ENCODE measurements at regions not wholly inside any gene's neighbourhood (a gene's known extent, or its start where the extent isn't known, plus 50 kb on each side); places are given as distances from the start of the nearest gene placed in this dataset.

DNA sequence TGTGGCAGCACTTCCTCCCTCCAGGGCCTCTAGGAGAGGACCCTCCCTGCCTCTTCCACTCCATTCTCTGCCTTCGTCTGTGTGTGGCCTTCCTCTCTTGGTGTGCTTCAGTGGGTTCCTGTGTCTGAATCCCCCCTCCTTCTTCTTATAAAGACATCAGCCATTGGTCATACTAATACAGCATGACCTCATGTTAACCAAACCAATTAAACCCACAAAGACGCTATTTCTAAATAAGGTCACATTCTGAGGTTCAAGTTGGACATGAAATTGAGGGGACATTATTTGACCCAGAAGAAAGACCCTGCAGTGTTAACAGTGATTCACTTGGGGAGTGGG is 398.6 kb downstream of the SHANK2 start:
- WGBS, 2 donors = 70 to 76% methylated on average over 2 of the region's 2 CpGs
- peak overlapping the region in 2 of 3 donors; percentile 37 to 72 for H3K27ac ChIP-seq
- H3K4me3 ChIP-seq (replicated peaks in 1 of 3) = no peak overlapping the region
- DNase-seq = no peak
- intact Hi-C loops (cut with DNase I) = no loop called here
- no peaks in the 10 kb centered on the region for H3K36me3 ChIP-seq
- H3K4me1 ChIP-seq = peaks cover 46 to 58% of the 10 kb centered on the region in 2 donors
- TF ChIP-seq, protein P1, sequence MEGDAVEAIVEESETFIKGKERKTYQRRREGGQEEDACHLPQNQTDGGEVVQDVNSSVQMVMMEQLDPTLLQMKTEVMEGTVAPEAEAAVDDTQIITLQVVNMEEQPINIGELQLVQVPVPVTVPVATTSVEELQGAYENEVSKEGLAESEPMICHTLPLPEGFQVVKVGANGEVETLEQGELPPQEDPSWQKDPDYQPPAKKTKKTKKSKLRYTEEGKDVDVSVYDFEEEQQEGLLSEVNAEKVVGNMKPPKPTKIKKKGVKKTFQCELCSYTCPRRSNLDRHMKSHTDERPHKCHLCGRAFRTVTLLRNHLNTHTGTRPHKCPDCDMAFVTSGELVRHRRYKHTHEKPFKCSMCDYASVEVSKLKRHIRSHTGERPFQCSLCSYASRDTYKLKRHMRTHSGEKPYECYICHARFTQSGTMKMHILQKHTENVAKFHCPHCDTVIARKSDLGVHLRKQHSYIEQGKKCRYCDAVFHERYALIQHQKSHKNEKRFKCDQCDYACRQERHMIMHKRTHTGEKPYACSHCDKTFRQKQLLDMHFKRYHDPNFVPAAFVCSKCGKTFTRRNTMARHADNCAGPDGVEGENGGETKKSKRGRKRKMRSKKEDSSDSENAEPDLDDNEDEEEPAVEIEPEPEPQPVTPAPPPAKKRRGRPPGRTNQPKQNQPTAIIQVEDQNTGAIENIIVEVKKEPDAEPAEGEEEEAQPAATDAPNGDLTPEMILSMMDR (IDR thresholded peaks at IDR 0.05) = no peak
- no peak for TF ChIP-seq POLR2A (IDR thresholded peaks at IDR 0.05)
- H3K27me3 ChIP-seq = no peaks in the 10 kb centered on the region
- no peaks in the 10 kb centered on the region for H3K9me3 ChIP-seq

DNA sequence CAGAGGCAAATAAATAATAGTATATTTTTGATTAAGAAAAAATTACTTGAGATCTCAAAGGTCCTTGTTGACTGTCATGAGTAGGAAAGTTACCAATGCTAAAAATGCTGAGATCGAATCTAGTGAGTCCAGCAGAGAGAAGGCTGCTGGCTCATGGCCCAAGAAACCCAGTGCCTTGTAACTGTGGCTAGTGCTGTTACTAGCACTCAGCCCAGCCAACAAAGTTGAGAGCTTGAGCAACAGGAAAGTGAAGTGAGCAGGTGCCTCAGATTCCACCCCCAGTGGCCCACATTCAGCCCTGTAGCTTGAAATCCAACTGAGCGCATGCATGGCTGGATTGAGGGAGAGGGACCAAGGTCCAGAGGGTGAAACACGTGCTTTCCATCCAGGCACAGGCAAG is 398.2 kb downstream of the SHANK2 start:
- TF ChIP-seq POLR2A (IDR thresholded peaks at IDR 0.05) = no peak
- TF ChIP-seq, protein P1 (IDR thresholded peaks at IDR 0.05) = no peak
- 34 to 49% methylated on average over 2 to 3 of the region's 3 CpGs for WGBS, 2 donors

GRCh38 chr11:70854901-70855556 is 397.3 kb downstream of the SHANK2 start:
- Histone ChIP-seq H3K27ac (peak overlapping the region; percentile 61 to 91 (median 70)), H3K36me3 (no peaks in the 10 kb centered on the region), H3K4me1 (peaks cover 46 to 58% of the 10 kb centered on the region in 2 donors), H3K4me3 (replicated peaks in 1 of 3) (no peak overlapping the region), H3K27me3 (no peaks in the 10 kb centered on the region), H3K9me3 (no peaks in the 10 kb centered on the region)
- TF ChIP-seq, protein P1 (IDR thresholded peaks at IDR 0.05) = peak in 1 of 6 experiments; percentile 10
- no peak for TF ChIP-seq POLR2A (IDR thresholded peaks at IDR 0.05)
- intact Hi-C loops (cut with DNase I) = no loop called here
- WGBS, 2 donors = 16 to 37% methylated on average over 6 of the region's 6 CpGs
- DNase-seq = peak; percentile 96 to 97

More for the DNA sequence above, 398.2 kb downstream of the SHANK2 start:
- Histone ChIP-seq H3K27ac (peak overlapping the region; percentile 37 to 72 (median 70)), H3K36me3 (no peaks in the 10 kb centered on the region), H3K4me1 (peaks cover 46 to 58% of the 10 kb centered on the region in 2 donors), H3K27me3 (no peaks in the 10 kb centered on the region), H3K9me3 (no peaks in the 10 kb centered on the region), H3K4me3 (replicated peaks in 1 of 3) (no peak overlapping the region)
- intact Hi-C loops (cut with DNase I) = no loop called here
- DNase-seq = peak; percentile 91 to 92

DNA sequence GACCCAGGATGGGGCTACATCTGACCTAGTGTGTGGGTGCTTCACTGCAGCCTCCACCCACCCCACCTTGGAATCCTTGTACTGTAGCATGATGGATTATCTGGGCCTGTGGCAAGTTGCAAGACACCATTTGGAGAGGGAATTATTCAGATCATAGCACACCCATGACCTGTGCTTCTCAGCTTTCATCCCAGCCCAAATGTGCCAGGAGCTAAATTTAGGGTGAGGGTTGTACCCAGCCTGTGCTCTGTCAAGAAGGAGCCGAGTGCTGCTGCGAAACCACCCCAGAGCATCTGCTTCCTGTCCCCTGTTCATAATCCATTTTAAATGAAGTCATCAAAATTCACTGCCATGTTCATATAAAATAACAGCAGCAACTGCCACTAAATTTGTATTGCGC is 394.5 kb downstream of the SHANK2 start:
- no peak for DNase-seq
- H3K4me1 ChIP-seq = peaks cover 28 to 34% of the 10 kb centered on the region in 2 donors
- intact Hi-C loops (cut with DNase I) = no loop called here
- no peaks in the 10 kb centered on the region for H3K9me3 ChIP-seq
- H3K4me3 ChIP-seq (replicated peaks in 1 of 3) = no peak overlapping the region
- H3K27ac ChIP-seq = no peak overlapping the region
- WGBS, 2 donors = 100% methylated on average over 2 to 3 of the region's 3 CpGs
- H3K27me3 ChIP-seq = no peaks in the 10 kb centered on the region
- no peaks in the 10 kb centered on the region for H3K36me3 ChIP-seq
- TF ChIP-seq, protein P1 (IDR thresholded peaks at IDR 0.05) = no peak
- no peak for TF ChIP-seq POLR2A (IDR thresholded peaks at IDR 0.05)

- H3K4me1 ChIP-seq = peaks cover 15 to 22% of the 10 kb centered on the region in 2 donors
- no peak for TF ChIP-seq POLR2A (IDR thresholded peaks at IDR 0.05)
- TF ChIP-seq, protein P1 (IDR thresholded peaks at IDR 0.05) = no peak
- no peak overlapping the region for H3K27ac ChIP-seq
- intact Hi-C loops (cut with DNase I) = no loop called here
- H3K9me3 ChIP-seq = no peaks in the 10 kb centered on the region
- H3K4me3 ChIP-seq (replicated peaks in 1 of 3) = no peak overlapping the region
- H3K27me3 ChIP-seq = no peaks in the 10 kb centered on the region
- DNase-seq = no peak
- 91 to 95% methylated on average over 4 of the region's 4 CpGs for WGBS, 2 donors
- no peaks in the 10 kb centered on the region for H3K36me3 ChIP-seq
Measured at GRCh38 chr11:70859180-70859579, 393.2 kb downstream of the SHANK2 start.

All from thyroid gland (tissue), 4 donors.